GM10248 (cell line): ENCODE measurements at regions not wholly inside any gene's neighbourhood (a gene's known extent, or its start where the extent isn't known, plus 50 kb on each side); places are given as distances from the start of the nearest gene placed in this dataset.

Experiments
- CTCF ChIA-PET: fragments of 300-600 bp; sonication (Branson Sonifier 250); formaldehyde crosslinking; extraction: SDS; loops from one replicate; lab custom pipeline; 2021; ENCODE audit warnings: antibody characterized with exemption; lab: Yijun Ruan, JAX
- POLR2A ChIA-PET: fragments of 350-650 bp; sonication (Branson Sonifier 250); formaldehyde crosslinking; extraction: SDS; loops from one replicate; lab custom pipeline; 2020; ENCODE audit warnings: antibody characterized with exemption; lab: Yijun Ruan, JAX
- DNase-seq: peaks from one replicate; pipeline ENCODE4 v3.0.0; 2012; ENCODE audit errors: extremely low spot score
- TF ChIP-seq, protein P1 (sequence below): IDR thresholded peaks from 2 replicates; pipeline ENCODE4 v1.5.1; 2012; ENCODE audit warnings: mild to moderate bottlenecking, low read depth; ENCODE audit errors: extremely low read depth, missing control alignments, control extremely low read depth

DNA sequence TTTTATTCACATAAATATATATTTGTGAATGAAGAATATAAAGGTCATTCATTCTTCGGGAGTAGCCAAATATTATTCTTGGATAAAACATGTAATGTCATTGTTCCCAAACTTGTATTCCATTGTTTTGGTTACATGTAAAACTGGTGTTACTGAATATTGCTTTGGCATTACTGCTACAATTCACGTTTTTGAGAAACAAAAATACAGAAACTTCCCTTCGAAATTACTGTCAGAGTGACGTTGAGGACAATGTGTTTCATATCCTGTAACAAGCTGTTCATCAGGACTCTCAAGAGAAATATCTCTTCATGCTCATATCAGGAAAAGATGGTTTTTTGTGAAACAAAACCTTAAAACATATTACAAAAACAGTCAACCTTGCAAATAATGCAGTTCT is 258.9 kb upstream of the DDX53 start:
- ChIA-PET POLR2A (no interaction called here), CTCF (no interaction called here)
- DNase-seq: no peak
- TF ChIP-seq, protein P1, sequence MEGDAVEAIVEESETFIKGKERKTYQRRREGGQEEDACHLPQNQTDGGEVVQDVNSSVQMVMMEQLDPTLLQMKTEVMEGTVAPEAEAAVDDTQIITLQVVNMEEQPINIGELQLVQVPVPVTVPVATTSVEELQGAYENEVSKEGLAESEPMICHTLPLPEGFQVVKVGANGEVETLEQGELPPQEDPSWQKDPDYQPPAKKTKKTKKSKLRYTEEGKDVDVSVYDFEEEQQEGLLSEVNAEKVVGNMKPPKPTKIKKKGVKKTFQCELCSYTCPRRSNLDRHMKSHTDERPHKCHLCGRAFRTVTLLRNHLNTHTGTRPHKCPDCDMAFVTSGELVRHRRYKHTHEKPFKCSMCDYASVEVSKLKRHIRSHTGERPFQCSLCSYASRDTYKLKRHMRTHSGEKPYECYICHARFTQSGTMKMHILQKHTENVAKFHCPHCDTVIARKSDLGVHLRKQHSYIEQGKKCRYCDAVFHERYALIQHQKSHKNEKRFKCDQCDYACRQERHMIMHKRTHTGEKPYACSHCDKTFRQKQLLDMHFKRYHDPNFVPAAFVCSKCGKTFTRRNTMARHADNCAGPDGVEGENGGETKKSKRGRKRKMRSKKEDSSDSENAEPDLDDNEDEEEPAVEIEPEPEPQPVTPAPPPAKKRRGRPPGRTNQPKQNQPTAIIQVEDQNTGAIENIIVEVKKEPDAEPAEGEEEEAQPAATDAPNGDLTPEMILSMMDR: no peak

DNA sequence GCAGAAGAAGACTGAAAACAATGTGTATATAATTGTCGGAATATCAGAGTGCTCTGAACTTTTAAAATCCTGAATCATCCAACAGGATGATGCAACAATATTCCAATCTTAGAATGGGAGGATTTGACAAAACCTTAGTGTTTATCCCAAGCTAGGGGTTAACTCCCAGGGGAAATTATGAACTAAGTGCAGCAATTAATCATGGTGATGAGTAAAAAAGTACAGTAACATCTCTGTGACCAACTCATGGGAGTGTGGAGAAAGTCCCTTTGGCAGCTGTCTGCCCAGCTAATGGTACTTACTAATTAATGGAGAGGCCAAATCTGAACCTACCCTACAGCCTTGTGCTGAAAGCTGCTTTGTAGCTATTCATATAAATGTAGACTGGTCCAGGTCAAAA is 257.6 kb upstream of the DDX53 start:
- ChIA-PET CTCF (no interaction called here), POLR2A (no interaction called here)
- no peak for DNase-seq
- TF ChIP-seq, protein P1: no peak

DNA sequence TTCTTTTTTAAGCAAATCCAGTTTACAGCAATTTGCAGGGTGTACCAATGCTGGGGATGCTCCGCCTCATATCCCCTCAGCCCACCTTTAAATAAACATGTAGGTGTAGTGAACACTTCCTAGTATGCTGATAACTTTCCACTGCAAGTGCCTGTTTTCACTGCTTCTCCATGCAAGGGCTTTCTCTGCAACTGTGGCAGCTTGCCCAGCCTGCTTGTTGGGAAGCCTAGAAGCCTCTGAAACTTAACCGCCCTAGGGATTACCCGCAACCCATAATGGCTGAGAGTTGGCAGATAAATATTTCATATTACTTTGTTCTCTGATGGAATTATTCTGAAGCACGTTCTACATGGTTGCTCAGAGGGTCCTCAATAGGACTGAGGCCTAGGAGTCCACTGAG is 253.7 kb upstream of the DDX53 start:
- DNase-seq: no peak
- TF ChIP-seq, protein P1: no peak
- ChIA-PET CTCF (no interaction called here), POLR2A (no interaction called here)

DNA sequence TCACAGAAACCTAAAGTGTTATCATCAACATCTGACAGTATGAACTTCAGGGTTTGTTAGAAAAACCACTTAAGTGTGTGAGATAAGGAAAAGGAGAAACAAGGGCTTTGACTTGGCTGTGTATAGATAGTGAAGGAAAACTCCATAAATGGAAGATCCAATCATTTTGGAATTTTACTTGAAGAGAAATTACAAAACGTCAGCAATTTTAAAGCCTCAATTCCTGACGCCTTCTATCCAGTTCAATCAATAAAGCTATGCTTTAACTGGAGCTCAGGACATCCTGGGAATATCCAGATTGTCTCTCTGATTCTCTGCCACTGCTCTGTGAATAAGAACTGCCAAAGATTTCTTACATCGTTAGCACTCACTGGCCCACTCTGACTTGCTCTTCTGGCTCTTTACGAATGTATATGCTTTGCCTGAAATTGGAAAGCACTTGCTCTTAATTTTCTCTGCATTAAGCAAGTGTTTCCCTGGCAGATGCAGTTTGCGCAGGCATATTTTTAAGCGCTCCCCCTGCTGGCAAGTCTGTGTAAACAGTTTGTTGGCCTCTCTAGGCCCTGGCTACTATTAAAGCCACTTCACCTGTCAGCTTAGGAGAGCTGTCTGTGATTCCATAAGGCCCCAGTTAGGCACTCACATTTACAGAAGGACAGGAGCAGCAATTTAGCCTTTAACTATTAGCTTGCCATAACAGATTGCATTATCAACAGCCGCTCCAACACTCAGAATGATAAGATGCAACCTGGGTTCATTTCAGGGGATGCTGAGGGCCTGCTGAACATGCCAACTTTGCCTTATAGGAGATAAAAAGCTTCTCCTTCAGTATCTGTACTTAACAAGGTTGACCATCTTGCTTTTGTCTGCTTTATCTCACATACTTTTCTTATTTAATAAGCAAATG is 251.4 kb upstream of the DDX53 start:
- TF ChIP-seq, protein P1: peak; percentile 46
- DNase-seq: peak; percentile 28
- CTCF ChIA-PET: interaction anchor here (0.8 to 3.6 kb wide), 20 partner anchors 9 to 865 kb away, joined by 3 to 41 read pairs (median 3); no protein-coding TSS in a partner anchor
- POLR2A ChIA-PET: no interaction called here

DNA sequence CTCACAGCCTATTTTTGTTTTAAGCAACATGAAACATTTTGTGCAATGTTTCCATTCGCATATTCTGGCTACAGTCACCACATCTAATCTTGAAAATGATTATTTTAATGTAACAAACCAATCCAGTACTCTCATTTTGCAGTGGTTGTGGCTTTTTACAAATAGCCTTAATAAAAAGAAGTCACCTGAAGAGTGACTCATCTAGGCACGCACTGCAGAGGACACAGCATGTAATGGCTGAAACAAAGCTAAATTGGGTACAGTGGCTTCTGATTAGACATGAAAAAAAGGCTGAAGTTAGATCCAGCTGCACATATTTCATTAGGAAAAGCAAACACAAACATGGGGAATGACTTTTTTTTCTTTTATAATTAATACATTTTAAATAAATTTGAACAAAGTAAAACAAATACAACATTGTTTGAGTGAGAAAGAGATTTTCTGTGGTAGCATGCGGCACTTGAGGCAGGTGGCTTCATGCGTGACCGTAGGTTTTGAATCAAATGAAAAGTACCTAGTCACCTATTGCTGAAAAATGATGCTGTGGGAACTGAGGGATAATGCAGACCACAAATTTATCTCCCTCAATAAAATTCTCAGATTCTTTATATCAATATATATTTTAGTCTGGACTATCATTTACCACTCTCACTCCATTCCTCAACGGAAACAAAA is 240.8 kb upstream of the DDX53 start:
- ChIA-PET POLR2A (no interaction called here), CTCF (interaction anchor here (2.3 kb wide), 1 partner anchor 11 kb away, joined by 12 read pairs; no protein-coding TSS in a partner anchor)
- DNase-seq: no peak
- TF ChIP-seq, protein P1: no peak

DNA sequence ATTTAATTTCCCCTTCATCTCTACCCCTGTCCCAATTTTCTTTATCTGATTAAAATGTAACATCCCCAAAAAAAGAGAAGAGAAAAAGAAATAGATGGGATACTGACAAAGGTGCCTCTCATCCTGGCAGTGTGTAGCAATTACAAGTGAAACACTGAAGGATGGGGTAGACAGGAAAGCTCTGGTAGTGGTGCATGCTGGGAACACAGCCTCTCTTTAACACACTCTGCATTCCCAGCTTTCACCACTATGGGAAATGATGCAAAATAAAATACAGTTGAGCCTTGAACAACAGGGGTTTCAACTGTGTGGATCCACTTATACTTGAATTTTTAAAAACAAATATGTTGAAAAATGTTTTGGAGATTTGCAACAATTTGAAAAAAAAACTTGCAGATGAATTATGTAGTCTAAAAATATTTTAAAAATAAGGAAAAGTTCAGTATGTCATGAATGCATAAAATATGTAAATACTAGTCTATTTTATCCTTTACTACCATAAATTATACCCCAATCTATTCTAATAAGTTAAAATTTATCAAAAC is 239.2 kb upstream of the DDX53 start:
- no peak for DNase-seq

More for the DNA sequence above, 239.2 kb upstream of the DDX53 start:
- ChIA-PET POLR2A (no interaction called here), CTCF (no interaction called here)
- TF ChIP-seq, protein P1: no peak
